AG09309 (cell line): ENCODE measurements at regions not wholly inside any gene's neighbourhood (a gene's known extent, or its start where the extent isn't known, plus 50 kb on each side); places are given as distances from the start of the nearest gene placed in this dataset.

Source experiments
- DNase-seq: peaks from one replicate; pipeline ENCODE4 v3.0.0-alpha.2; 2010; ENCODE audit warnings: low read depth
- H3K4me3 ChIP-seq: 2 replicates; pipeline ENCODE4 v1.5.1; 2011; ENCODE audit warnings: mild to moderate bottlenecking, low read depth, low read length, moderate library complexity; ENCODE audit not compliant: control insufficient read depth
- CTCF ChIP-seq: IDR thresholded peaks from 2 replicates; pipeline ENCODE4 v1.5.1; 2011; ENCODE audit warnings: mild to moderate bottlenecking, low read depth, low read length, inconsistent platforms; ENCODE audit not compliant: insufficient read depth, control insufficient read depth; ENCODE audit errors: missing control alignments

- no peak for DNase-seq
- TF ChIP-seq CTCF: no peak
- no peak overlapping the region for H3K4me3 ChIP-seq
Measured at GRCh38 chr5:2455878-2456277, 295.6 kb downstream of the IRX2 start.

- no peak for DNase-seq
- no peak for TF ChIP-seq CTCF
- no peak overlapping the region for H3K4me3 ChIP-seq
Measured at GRCh38 chr5:2454876-2455275, 296.6 kb downstream of the IRX2 start.

- DNase-seq: no peak
- H3K4me3 ChIP-seq: no peak overlapping the region
- no peak for TF ChIP-seq CTCF
Measured at GRCh38 chr5:2453781-2454180, 297.7 kb downstream of the IRX2 start.

- DNase-seq: no peak
Measured at GRCh38 chr5:2451100-2451499, 300.4 kb downstream of the IRX2 start.

GRCh38 chr5:2442496-2443354, 308.8 kb downstream of the IRX2 start:
- DNase-seq: no peak
- no peak overlapping the region for H3K4me3 ChIP-seq
- TF ChIP-seq CTCF: no peak

More at GRCh38 chr5:2451100-2451499, 300.4 kb downstream of the IRX2 start:
- no peak for TF ChIP-seq CTCF
- H3K4me3 ChIP-seq: no peak overlapping the region

- no peak for TF ChIP-seq CTCF
- no peak for DNase-seq
- H3K4me3 ChIP-seq: no peak overlapping the region
Measured at GRCh38 chr5:2441495-2442180, 309.8 kb downstream of the IRX2 start.
